HuH-7.5 (cell line): ENCODE measurements at regions not wholly inside any gene's neighbourhood (a gene's known extent, or its start where the extent isn't known, plus 50 kb on each side); places are given as distances from the start of the nearest gene placed in this dataset.
A peak's percentile ranks its signal among the peaks of the same experiment; 100 is the strongest.
"Not testable (repeated sequence)": the region's sequence is repeated elsewhere in the genome, so short reads cannot be mapped to it uniquely, and the experiment has no call there.

ENCODE experiments used
- DNase-seq: peaks from one replicate; pipeline ENCODE4 v3.0.0; 2011; ENCODE audit warnings: low spot score

DNA sequence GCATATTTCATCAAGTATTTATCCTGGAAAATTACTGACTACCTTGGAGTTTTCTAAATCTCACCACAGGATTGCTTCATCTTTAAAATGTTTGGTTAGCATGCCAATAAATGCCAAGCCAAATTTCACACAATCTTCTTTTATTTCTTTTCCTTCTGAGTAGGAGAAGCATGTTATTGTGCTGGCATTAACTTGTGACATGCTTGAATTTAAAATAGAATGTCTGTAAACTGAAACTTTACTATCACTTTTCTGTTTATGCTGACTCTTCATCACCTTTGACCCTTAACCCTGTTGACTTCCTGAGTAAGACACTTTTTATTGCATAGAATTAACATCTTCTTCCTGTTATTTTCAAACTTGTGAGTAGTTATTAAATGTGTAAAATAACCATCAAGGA is 56.2 kb upstream of the LRRTM4 start:
- DNase-seq: no peak

DNA sequence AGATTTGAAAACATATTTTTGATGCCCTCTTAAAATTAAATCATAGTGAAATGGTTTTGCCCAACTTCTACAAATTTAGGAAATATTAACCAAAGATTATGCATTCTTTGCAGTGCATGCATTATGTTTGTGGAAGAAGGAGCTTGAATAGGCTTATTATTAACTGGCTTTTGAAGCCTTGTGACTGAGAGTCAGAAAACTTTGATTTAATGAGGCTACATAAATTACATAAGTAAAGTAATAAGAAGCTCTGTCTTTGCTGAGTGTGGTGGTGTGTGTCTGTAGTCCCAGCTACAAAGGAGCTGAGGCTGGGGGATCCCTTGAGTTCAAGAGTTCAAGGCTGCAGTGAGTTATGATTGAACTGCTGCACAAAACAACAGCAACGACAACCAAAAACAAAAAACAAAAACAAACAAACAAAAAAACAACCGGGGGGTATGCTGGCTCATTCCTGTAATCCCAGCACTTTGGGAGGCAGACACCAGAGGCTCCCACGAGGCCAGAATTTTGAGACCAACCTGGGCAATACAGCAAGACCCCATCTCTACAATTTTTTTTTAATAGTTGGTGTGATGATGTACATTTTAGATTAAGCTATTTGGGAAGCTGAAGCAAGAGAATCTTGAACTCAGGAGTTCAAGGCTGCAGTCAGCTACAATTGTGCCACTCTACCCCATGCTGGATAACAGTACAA is 57.0 kb upstream of the LRRTM4 start:
- DNase-seq: no peak

DNA sequence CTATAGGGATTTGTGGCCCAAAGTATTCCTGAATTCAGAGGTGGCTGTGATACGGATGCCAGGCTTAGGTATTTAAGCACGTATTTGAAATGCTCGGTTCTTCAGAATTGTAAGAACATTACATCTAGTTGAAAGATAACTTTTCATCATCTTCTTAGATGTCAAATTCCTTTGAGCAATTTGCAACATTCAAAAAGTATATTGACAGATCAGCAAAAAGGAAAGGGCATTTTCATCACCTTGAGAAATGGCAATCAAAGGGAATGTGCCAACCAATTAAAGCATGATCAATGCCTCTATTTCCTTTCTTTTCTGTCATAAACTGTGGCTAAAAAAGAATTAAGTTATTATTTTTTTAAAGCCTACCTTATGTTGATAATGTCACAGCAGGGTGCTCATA is 66.3 kb upstream of the LRRTM4 start:
- no peak for DNase-seq

DNA sequence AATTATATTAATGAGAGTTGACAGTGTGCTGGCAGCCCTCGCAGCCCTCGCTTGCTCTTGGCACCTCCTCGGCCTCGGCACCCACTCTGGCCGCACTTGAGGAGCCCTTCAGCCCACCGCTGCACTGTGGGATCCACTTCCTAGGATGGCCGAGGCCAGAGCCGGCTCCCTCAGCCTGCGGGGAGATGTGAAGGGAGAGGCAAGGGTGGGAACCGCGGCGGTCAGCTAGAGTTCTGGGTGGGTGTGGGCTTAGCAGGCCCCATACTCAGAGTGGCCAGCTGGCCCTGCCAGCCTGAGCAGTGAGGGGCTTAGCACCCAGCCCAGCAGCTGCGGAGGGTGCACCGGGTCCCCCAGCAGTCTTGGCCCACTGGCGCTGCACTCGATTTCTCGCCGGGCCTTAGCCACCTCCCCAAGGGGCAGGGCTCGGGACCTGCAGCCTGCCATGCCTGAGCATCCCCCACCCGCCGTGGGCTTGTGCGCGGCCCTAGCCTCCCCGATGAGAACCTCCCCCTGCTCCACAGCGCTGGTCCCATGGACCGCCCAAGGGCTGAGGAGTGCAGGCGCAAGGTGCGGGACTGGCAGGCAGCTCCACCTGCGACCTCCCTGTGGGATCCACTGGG is 68.2 kb upstream of the LRRTM4 start:
- DNase-seq: no peak

DNA sequence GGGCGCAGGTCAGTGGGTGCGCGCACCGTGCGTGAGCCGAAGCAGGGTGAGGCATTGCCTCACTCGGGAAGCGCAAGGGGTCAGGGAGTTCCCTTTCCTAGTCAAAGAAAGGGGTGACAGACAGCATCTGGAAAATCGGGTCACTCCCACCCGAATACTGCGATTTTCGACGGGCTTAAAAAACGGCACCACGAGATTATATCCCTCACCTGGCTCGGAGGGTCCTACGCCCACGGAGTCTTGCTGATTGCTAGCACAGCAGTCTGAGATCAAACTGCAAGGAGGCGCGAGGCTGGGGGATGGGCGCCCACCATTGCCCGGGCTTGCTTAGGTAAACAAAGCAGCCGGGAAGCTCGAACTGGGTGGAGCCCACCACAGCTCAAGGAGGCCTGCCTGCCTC is 70.8 kb upstream of the LRRTM4 start:
- not testable (repeated sequence) for DNase-seq

DNA sequence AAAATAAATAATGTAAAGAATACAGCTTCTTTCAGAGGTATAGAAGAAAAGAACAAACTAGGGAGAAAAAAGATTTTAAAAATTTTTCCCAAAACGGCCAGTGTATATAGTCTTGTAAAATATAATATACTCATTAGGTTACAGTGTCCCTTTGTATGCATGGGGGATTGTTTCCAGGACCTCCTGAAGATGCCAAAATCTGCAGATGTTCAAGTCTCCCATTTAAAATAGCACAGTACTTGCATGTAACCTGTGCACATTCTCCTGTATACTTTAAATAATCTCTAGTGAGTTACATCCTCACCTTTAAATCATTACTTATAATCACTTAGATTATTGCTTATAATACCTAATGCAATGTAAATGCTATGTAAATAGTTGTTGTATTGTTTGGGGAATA is 80.6 kb upstream of the LRRTM4 start:
- DNase-seq: no peak

DNA sequence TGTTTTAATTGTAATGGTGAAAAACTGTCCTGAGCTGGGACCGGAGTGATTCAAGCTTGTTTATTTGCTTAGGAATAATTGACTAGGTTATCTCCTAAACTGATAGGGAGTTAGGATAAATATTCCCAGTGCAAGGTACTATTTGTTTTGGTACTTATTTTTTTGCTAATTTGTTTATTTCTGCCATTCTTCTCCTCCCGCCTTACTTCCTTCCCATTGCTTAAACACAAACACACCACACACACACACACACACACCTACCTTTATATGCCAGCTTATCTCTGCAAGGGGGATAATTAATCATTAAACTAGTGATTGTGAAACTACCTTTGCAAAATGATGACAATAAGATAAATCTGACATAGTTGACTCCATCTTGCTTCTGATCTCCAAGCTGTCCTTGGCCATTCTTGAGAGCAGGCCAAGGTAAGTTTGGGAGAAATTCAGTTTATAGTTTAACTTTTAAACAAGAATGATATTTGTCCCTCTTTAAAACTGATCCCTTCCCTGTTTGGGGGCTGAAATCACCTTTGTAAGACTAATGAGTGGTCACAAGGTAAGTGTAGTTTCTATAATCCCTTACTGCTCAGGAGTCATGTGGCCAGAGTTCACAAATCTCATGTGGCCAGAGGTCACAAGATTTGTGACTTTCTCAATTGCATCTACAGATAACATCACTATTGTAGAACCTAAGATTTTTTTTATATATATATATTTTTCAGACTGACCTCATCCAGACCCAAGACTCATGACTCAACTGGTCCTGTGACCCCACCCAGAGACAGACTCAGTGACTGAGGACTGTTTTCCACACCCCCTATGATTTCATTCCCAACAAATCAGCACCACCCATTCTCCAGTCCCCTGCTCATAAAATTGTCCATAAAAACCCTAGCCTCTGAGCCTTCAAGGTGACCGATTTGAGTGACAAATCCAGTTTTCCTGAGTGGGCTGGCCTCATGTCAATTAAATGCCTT is 83.1 kb upstream of the LRRTM4 start:
- DNase-seq: peak; percentile 15

DNA sequence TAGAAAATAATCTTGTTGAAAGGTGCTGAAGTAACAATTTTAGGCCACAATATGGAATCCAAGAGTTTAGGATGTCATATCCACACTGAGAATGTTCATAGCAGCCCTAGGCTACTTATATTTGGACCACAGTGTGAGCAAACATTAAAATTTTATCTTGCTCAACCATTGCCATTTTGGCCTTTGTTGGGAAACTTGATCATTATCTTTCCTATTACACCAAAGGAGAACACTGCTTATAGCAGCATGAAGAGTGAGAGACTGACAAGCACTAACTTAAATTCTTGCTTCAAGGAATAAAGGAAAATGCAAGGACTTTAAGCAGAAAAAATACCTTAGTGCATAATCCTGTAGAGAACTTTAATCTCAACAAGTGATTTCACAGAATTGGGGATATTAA is 86.3 kb upstream of the LRRTM4 start:
- DNase-seq: no peak

DNA sequence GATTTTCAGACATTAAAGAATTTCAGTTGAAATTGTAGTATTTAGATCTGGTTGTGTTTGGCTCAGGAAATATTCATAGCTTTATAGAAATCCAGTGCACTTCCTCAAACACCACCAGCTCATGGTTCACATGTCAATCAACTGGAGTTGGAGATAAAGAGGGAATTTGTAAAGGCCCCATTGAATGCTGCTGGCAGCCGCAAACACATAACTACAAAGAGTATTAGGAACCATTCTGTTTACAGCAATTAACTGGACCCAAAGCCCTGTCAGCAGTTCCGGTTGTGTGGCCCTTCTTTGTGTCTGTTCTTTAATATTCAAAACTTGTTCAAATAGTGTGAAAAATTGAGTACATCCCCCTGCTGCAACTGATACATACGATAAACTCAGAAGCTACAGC is 107.4 kb upstream of the LRRTM4 start:
- DNase-seq: no peak

DNA sequence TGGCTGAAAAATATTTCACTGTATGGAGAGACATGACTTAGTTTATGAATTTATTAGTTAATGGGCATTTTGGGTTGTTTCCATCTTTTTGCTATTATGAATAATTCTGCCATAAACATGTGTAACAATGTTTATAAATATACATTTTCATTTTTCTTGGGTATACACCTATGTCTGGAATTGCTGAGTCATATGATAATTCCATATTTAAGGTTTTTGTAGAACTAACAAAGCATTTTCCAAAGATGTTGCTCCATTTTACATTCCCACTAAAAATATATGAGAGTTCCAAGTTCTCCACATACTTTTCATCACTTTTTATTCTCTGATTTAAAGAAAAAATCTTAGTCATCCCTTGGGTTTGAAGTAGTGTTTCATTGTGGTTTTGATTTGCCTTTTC is 108.8 kb upstream of the LRRTM4 start:
- DNase-seq: no peak

DNA sequence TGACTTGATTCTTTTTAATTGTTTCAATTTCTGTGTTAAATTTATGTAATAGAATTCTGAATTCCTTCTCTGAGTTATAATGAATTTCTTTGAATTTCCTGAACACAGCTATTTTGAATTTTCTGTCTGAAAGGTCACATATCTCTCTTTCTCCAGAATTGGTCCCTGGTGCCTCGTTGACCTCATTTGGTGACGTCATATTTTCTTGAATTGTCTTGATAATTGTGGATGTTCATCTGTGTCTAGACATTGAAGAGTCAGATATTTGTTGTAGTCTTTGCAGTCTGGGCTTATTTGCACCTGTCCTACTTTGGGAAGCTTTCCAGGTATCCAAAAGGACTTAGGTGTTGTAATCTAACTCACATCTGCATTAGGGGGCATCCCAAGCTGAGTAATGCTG is 111.4 kb upstream of the LRRTM4 start:
- no peak for DNase-seq

DNA sequence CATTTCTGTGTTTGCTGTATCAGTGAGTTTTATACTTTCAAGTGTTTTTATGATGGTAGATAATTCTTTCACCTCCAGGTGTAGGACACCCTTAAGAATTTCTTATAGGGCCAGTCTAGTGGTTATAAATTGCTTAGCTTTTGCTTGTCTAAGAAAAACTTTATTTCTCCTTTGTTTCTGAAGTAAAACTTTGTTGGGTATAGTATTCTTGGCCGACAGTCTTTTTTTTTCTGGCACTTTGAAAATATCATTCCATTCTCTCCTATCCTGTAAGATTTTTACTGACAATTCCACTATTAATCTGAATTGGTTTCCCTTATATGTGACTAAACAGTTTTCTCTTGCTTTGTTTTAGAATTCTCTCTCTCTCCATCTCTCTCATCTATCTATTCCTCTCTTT is 118.7 kb upstream of the LRRTM4 start:
- no peak for DNase-seq

DNA sequence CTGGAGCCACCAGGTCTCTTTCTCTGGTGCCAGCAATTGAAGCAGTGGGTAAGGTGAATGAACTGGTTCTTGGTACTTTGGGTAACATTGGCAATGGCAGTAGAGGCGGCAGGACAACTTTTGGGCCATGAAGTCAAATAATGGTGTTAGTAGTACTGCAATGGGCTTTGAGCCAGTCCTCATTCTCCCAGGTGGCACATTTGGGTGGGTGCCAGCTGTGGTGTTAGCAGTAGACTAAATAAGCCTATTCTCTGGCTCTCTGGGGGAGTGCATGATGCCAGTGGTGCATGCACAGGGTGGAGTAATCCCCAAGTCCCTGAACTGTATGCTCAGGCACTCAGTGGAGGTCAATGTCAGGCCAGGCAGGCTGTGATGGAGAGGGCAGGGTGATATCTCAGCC is 120.2 kb upstream of the LRRTM4 start:
- DNase-seq: no peak

DNA sequence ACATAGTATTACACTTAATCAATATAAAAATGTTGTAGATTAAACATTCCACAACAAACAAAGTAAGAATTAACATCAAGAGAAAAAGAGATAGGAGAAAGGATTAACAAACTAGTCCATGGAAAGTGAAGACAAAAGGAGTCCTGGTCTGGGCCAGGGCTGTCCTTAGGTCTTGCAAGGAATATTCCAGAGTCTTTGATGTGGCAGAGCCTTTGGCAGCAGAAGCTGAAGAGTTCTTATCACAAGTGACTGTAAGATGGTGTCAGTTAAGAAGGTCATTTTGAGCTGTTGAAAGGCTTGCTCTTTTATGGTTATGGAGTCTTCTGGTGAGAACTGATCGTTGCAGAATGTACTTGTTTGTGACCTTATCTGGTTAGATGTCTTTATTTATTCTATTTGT is 127.7 kb upstream of the LRRTM4 start:
- DNase-seq: no peak

DNA sequence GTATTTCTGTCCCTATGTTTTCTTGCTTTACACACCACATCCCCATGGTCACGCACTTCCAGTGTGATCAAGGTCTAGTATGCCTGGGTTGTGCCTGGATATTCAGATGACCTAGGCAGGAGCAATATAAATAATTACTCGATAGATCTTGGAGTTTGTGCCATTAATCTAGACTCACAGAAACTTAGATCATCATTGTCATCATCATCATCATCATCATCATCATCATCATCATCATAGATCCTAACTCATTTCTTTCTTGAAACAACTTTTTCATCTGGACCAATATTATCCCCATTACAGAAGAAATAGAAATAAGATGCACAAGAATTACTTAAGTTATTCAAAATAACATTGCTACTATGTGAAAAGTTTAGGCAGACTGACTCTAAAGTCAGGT is 130.3 kb upstream of the LRRTM4 start:
- DNase-seq: no peak

DNA sequence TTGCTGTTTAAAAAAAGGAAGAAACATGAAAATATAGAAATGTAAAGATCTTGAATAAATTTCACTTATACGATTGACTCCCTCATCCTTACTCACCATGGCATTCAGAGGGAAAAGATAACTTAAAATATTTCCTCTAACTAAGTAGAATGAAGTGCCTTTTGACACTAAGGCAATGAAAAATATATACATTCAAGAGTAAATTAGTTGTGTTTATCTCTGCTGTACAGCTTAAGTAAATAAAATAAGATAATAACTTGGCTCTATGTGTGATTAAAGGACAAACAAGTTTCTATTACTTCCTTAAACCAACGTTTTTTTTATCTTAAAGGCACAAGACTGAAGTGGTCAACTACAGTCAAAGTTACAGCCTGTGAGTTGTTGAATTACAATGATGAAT is 142.3 kb upstream of the LRRTM4 start:
- DNase-seq: no peak

DNA sequence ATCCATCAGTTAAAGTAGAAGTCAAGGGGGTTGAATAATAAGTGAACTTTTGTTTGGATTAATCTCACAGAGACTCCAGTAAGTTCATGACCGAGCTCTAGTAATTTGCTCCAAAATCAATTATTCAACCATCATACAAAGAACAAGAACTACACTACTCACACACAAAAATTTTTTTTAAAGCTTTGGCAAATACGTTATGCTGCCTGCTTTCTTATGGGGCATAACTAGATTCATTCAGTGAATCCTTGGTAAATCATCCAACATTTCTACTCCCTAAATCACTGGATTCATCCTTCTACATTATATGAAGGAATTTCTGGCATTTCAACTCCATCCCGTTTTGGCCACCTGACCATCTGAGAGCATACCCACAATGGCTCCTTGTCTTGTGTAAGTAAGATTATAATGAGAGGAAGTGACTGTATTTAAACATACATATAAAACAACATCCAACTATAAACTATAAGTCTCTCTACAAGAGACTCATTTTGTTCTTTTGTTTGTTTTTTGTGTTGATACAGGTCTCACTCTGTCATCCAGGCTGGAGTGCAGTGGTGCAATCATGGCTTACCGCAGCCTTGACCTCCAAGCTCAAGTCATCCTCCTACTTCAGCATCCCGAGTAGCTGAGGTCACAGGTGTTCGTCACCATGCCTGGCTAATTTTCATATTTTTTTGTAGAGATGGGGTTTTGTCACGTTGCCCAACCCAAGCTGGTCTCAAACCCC is 144.2 kb upstream of the LRRTM4 start:
- no peak for DNase-seq

DNA sequence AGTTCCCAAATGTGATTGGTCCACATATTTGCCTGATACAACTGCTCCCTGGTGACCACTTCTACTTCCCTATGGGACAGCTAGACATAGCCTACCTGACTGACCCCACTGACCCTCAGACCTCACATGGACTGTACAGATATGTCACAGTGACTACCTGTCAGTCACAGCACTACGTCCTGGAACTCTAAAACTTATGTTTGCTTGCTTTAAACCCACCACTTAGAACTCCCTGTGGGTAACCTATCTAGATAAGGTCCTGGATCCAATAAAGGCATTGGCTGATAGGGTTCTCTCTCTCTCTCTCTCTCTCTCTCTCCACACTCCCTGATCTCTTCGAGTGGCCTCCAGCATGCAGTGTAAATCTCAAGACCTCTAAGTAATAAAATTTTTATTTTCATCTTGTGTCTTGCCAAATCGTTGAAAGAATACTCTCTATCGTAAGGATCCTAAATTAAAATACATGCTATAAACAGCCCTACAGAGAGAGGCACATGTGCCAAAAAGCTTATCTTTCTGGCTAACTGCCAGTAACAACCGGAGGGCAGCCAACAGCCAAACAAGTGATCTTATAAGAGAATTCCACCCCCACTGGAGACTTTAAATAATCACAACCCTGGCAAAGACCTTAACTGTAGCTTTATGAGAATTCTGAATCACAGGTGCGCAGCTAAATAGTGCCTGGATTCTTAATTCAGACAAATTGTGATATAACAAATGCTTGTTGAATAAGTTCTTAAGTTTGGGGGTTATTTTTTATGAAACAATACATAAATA is 162.6 kb upstream of the LRRTM4 start:
- DNase-seq: not testable (repeated sequence)

DNA sequence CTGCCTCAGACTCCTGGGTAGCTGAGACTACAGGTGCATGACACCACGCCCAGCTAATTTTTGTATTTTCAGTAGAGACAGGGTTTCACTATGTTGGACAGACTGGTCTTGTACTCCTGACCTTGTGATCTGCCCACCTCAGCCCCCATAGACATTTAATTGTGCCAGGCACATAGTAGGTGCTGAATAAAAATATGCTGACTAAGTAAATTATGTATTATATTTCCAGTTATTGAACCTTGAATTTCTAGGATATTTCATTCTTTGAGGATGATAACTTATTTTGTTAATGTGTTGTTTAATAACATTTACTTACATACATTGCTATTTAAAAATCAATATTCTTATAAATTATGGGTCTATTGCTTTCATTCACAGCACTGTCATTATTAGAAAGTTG is 190.4 kb upstream of the LRRTM4 start:
- no peak for DNase-seq

DNA sequence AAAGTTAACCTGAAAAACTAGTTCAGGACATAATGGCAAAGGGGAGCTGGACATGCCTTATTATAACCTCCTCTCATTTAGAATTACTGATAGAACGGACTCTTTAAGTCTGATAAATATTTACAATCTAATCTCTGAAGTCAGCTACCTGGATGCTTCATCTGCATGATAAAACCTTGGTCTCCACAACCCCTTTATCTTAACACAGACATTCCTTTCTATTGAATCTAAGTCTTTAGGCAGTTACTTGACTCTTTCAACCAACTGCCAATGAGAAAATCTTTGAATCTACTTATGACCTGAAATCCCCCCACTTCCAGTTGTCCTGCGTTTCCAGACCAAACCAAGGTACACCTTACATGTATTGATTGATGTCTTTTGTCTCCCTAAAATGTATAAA is 191.2 kb upstream of the LRRTM4 start:
- DNase-seq: no peak

DNA sequence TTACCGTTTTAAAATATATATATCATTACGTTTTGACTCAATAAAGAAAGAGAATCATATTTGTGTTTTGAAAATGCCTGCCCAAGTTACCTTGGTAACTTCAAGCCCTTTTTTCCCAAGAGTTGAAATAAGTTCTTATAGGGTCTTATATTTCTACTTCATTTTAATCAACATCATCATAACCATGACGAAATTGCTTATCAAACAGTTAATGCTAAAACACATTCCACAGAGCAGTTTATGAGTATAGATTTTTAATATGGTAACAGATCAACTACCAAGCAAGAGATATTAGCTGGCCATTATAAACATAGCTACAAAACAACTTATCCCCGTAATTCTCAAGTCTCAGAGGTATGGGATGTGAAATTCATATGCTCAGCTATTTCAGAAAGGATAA is 197.9 kb upstream of the LRRTM4 start:
- no peak for DNase-seq

DNA sequence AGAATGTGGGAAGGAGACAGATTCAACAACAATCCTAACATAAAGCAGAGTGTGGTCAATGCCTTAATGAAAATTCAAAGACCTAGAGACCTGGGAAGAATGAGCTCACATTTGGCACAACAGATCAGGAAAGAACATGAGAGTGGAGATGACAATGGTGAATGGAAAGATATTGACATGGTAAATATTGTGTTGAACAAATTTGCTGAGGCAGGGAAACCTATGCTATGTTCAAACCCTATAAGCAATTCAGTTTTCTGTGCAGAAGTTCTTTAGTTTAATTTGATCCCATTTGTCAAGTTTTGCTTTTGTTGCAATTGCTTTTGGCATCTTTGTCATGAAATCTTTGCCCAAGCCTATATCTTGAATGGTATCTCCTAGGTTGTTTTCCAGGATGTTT is 199.4 kb upstream of the LRRTM4 start:
- no peak for DNase-seq
